H1 (cell line): ENCODE measurements at regions not wholly inside any gene's neighbourhood (a gene's known extent, or its start where the extent isn't known, plus 50 kb on each side); places are given as distances from the start of the nearest gene placed in this dataset.

Experiments
- CTCF ChIA-PET: fragments of 300-600 bp; sonication (Branson Sonifier 250); formaldehyde crosslinking; loops from one replicate; lab custom pipeline; 2021; ENCODE audit not compliant: partially characterized antibody; lab: Charles Lee
- POLR2A ChIA-PET: fragments of 300-600 bp; sonication (Branson Sonifier 250); formaldehyde crosslinking; loops from one replicate; lab custom pipeline; 2021; ENCODE audit warnings: inconsistent platforms; ENCODE audit not compliant: partially characterized antibody; lab: Charles Lee
- DNase-seq, 2 experiments: peaks; one replicate each; pipeline versions ENCODE4 v3.0.0 to v3.0.0-alpha.2; 2010 to 2022; ENCODE audit warnings: low spot score in 2 of 2, low read depth in 1 of 2, mixed read lengths in 1 of 2
- FAIRE-seq: peaks from 2 replicates; lab custom pipeline; 2011; peaks lifted over from hg19 to GRCh38; lab: Jason Lieb, UNC
- H2AFZ ChIP-seq: 2 replicates; pipeline ENCODE4 v1.8.1; 2012; ENCODE audit warnings: low read length, inconsistent platforms
- H2AK5ac ChIP-seq: 2 replicates; pipeline ENCODE4 v1.6.1; 2013; ENCODE audit warnings: low read depth, low read length
- H2BK120ac ChIP-seq: replicated peaks from 2 replicates; pipeline ENCODE3; 2013; ENCODE audit warnings: low read depth, low read length, inconsistent platforms
- H2BK12ac ChIP-seq: 2 replicates; pipeline ENCODE4 v1.6.1; 2013; ENCODE audit warnings: low read depth, low read length
- H2BK15ac ChIP-seq: 2 replicates; pipeline ENCODE4 v1.6.1; 2013; ENCODE audit warnings: low read length
- H2BK20ac ChIP-seq: 2 replicates; pipeline ENCODE4 v1.6.1; 2013; ENCODE audit warnings: low read length
- H2BK5ac ChIP-seq: 2 replicates; pipeline ENCODE4 v1.6.1; 2013; ENCODE audit warnings: low read depth, low read length
- H3K14ac ChIP-seq: 2 replicates; pipeline ENCODE4 v1.6.1; 2013; ENCODE audit warnings: inconsistent platforms; ENCODE audit not compliant: insufficient read length
- H3K18ac ChIP-seq: 2 replicates; pipeline ENCODE4 v1.6.1; 2013; ENCODE audit warnings: low read length; ENCODE audit errors: extremely low read depth
- H3K23ac ChIP-seq: 2 replicates; pipeline ENCODE4 v1.6.1; 2013; ENCODE audit warnings: inconsistent platforms; ENCODE audit not compliant: insufficient read length
- H3K23me2 ChIP-seq: 2 replicates; pipeline ENCODE4 v1.6.1; 2013; ENCODE audit warnings: low read depth, low read length
- H3K27ac ChIP-seq: 2 replicates; pipeline ENCODE4 v1.6.1; 2011; ENCODE audit warnings: low read depth, low read length, inconsistent platforms
- H3K27me3 ChIP-seq, 4 experiments: replicated peaks in 1 of 4; 1 replicate in 1 of 4; 2 replicates in 3 of 4; pipeline versions ENCODE4 v1.6.1 to v1.8.1; 2011 to 2013; ENCODE audit warnings: low read length in 3 of 4, mild to moderate bottlenecking in 3 of 4, inconsistent platforms in 2 of 4, mixed read lengths in 2 of 4, moderate library complexity in 1 of 4; ENCODE audit not compliant: control insufficient read depth in 3 of 4, insufficient read depth in 3 of 4; ENCODE audit errors: extremely low read depth in 1 of 4
- H3K36me3 ChIP-seq, 4 experiments: 2 replicates each; pipeline versions ENCODE4 v1.6.1 to v1.8.1; 2011 to 2013; ENCODE audit warnings: mild to moderate bottlenecking in 4 of 4, low read length in 3 of 4, moderate library complexity in 2 of 4, control low read depth in 1 of 4, inconsistent platforms in 1 of 4; ENCODE audit not compliant: insufficient read depth in 4 of 4, control insufficient read depth in 2 of 4
- H3K4ac ChIP-seq: replicated peaks from 2 replicates; pipeline ENCODE3; 2013; ENCODE audit warnings: low read length, low read depth, mixed read lengths, inconsistent platforms; ENCODE audit not compliant: insufficient read length
- H3K4me1 ChIP-seq, 4 experiments: replicated peaks in 1 of 4; 1 replicate in 1 of 4; 2 replicates in 3 of 4; pipeline versions ENCODE4 v1.6.1 to v1.8.1; 2011 to 2013; ENCODE audit warnings: low read length in 3 of 4, inconsistent platforms in 2 of 4, mixed read lengths in 1 of 4; ENCODE audit not compliant: insufficient read depth in 4 of 4, control insufficient read depth in 3 of 4
- H3K4me2 ChIP-seq, 2 experiments: 2 replicates each; pipeline versions ENCODE4 v1.6.1 to v1.8.1; 2011 to 2013; ENCODE audit warnings: low read depth in 2 of 2, low read length in 2 of 2, control low read depth in 1 of 2, inconsistent platforms in 1 of 2, mild to moderate bottlenecking in 1 of 2; ENCODE audit not compliant: insufficient read depth in 1 of 2
- H3K4me3 ChIP-seq, 4 experiments: fragments of 200-600, 300-600 bp in 1 of 4; sonication (generic), shearing (Covaris generic), sonication (Bioruptor Twin) in 1 of 4; 2 replicates each; pipeline versions ENCODE4 v1.5.1 to v1.8.1; 2011 to 2016; ENCODE audit warnings: low read length in 4 of 4, low read depth in 3 of 4, control low read depth in 2 of 4, inconsistent platforms in 2 of 4, mild to moderate bottlenecking in 2 of 4, mixed read lengths in 1 of 4, moderate library complexity in 1 of 4; ENCODE audit not compliant: insufficient read depth in 2 of 4; ENCODE audit errors: extremely low read depth in 1 of 4
- H3K56ac ChIP-seq: replicated peaks from 2 replicates; pipeline ENCODE3; 2013; ENCODE audit warnings: low read depth, mild to moderate bottlenecking, mixed read lengths, low read length, inconsistent platforms; ENCODE audit not compliant: insufficient read length
- H3K79me1 ChIP-seq: 2 replicates; pipeline ENCODE4 v1.6.1; 2013; ENCODE audit warnings: low read depth, low read length, control low read depth
- H3K79me2 ChIP-seq, 2 experiments: 2 replicates each; pipeline versions ENCODE4 v1.6.1 to v1.8.1; 2012 to 2013; ENCODE audit warnings: low read length in 2 of 2, mild to moderate bottlenecking in 2 of 2, inconsistent platforms in 1 of 2; ENCODE audit not compliant: insufficient read depth in 2 of 2, control insufficient read depth in 1 of 2
- H3K9ac ChIP-seq, 4 experiments: replicated peaks in 1 of 4; 1 replicate in 1 of 4; 2 replicates in 3 of 4; pipeline versions ENCODE4 v1.6.1 to v1.8.1; 2011 to 2013; ENCODE audit warnings: low read depth in 3 of 4, low read length in 3 of 4, control low read depth in 2 of 4, mild to moderate bottlenecking in 2 of 4, moderate library complexity in 2 of 4, inconsistent platforms in 1 of 4; ENCODE audit errors: extremely low read depth in 1 of 4
- H3K9me3 ChIP-seq, 2 experiments: 2 replicates each; pipeline versions ENCODE4 v1.6.1 to v1.8.1; 2012 to 2013; ENCODE audit warnings: mild to moderate bottlenecking in 2 of 2, moderate library complexity in 2 of 2, control low read depth in 1 of 2, inconsistent platforms in 1 of 2, low read depth in 1 of 2, low read length in 1 of 2, mixed read lengths in 1 of 2; ENCODE audit not compliant: insufficient read depth in 2 of 2
- H4K20me1 ChIP-seq, 2 experiments: replicated peaks in 1 of 2; 2 replicates each; pipeline versions ENCODE3 to v1.8.1; 2011 to 2013; ENCODE audit warnings: inconsistent platforms in 2 of 2, low read length in 2 of 2, mild to moderate bottlenecking in 1 of 2; ENCODE audit not compliant: insufficient read depth in 2 of 2, control insufficient read depth in 1 of 2
- H4K5ac ChIP-seq: 2 replicates; pipeline ENCODE4 v1.6.1; 2013; ENCODE audit warnings: low read length, low read depth, mixed read lengths, inconsistent platforms; ENCODE audit not compliant: insufficient read length
- H4K8ac ChIP-seq: 2 replicates; pipeline ENCODE4 v1.8.0; 2013; ENCODE audit warnings: mild to moderate bottlenecking, moderate library complexity, low read length, inconsistent platforms; ENCODE audit not compliant: insufficient read depth; ENCODE audit errors: extremely low read depth
- H4K91ac ChIP-seq: replicated peaks from 2 replicates; pipeline ENCODE3; 2013; ENCODE audit warnings: low read length, mixed read lengths, inconsistent platforms; ENCODE audit not compliant: insufficient read length
- KDM4A ChIP-seq: IDR thresholded peaks from one replicate; pipeline ENCODE4 v1.7.1; 2012; ENCODE audit warnings: low read depth, mild to moderate bottlenecking, moderate library complexity, low read length, inconsistent platforms; ENCODE audit not compliant: severe bottlenecking
- MAX ChIP-seq: IDR thresholded peaks from 2 replicates; pipeline ENCODE4 v1.6.1; 2012; ENCODE audit warnings: inconsistent platforms
- WGBS, 2 experiments: shearing (Covaris generic) in 1 of 2; methylation state at CpG; one replicate each; pipeline versions ENCODE4 v1.1.6 to v1.1.7; 2013 to 2015; ENCODE audit warnings: low lambda C conversion rate in 2 of 2, mixed read lengths in 2 of 2, inconsistent platforms in 1 of 2, low coverage in 1 of 2, missing lambda C conversion rate in 1 of 2; ENCODE audit not compliant: insufficient replicate concordance in 2 of 2, insufficient coverage in 1 of 2, insufficient read length in 1 of 2; ENCODE audit errors: extremely low coverage in 1 of 2, missing lambda C conversion rate in 1 of 2; 5-methylcytosine and 5-hydroxymethylcytosine counted together

- no peaks in the 10 kb centered on the region for H3K9me3 ChIP-seq
- no peak overlapping the region for H4K5ac ChIP-seq
- POLR2A ChIA-PET, result interaction anchor here (0.6 kb wide), 1 partner anchor 1099 kb away, joined by 3 read pairs; no protein-coding TSS in a partner anchor
- H3K23ac ChIP-seq, result no peak overlapping the region
- no peak overlapping the region for H3K4me3 ChIP-seq
- DNase-seq (no peak), FAIRE-seq (no peak)
- H2AK5ac ChIP-seq, result no peak overlapping the region
- H3K79me2 ChIP-seq, result no peaks in the 10 kb centered on the region
- H2BK15ac ChIP-seq, result no peak overlapping the region
- no peak overlapping the region for H4K91ac ChIP-seq
- H3K56ac ChIP-seq, result no peak overlapping the region
- no peak overlapping the region for H3K4ac ChIP-seq
- H3K27me3 ChIP-seq, result no peaks in the 10 kb centered on the region
- no peak overlapping the region for H2BK5ac ChIP-seq
- no peak for TF ChIP-seq MAX
- no peak for TF ChIP-seq KDM4A
- no peaks in the 10 kb centered on the region for H3K36me3 ChIP-seq
- no peak overlapping the region for H3K18ac ChIP-seq
- CTCF ChIA-PET, result interaction anchor here (0.7 to 2.1 kb wide), 6 partner anchors 12 to 846 kb away, joined by 3 to 8 read pairs (median 4); no protein-coding TSS in a partner anchor
- H2BK20ac ChIP-seq, result no peak overlapping the region
- no peak overlapping the region for H2AFZ ChIP-seq
- H2BK12ac ChIP-seq, result no peak overlapping the region
- H3K4me2 ChIP-seq, result no peak overlapping the region
- H3K79me1 ChIP-seq, result no peaks in the 10 kb centered on the region
- no peaks in the 10 kb centered on the region for H4K20me1 ChIP-seq
- no peaks in the 10 kb centered on the region for H3K23me2 ChIP-seq
- WGBS, 2 experiments, result 89% methylated on average over 7 of the region's 7 CpGs; no CpG with 5 or more reads in 1 of the 2 experiments
- H4K8ac ChIP-seq, result no peak overlapping the region
- H2BK120ac ChIP-seq, result no peak overlapping the region
- no peak overlapping the region for H3K14ac ChIP-seq
- no peak overlapping the region for H3K27ac ChIP-seq
- H3K9ac ChIP-seq, result no peak overlapping the region
- no peaks in the 10 kb centered on the region for H3K4me1 ChIP-seq
These were observed 68.4 kb upstream of the BCL11A start for GRCh38 chr2:60621688-60622429.
